ENCODE measurements at regions not wholly inside any gene's neighbourhood (a gene's known extent, or its start where the extent isn't known, plus 50 kb on each side); places are given as distances from the start of the nearest gene placed in this dataset.

GRCh38 chr16:59113004-59113670 is 379.0 kb upstream of the GOT2 start:
- no peak for TF ChIP-seq POLR2A (IDR thresholded peaks at IDR 0.05; ENCODE audit: low read length)
- no peak for TF ChIP-seq GATA1 (IDR thresholded peaks at IDR 0.05; ENCODE audit: low read depth, low read length)
